Tibial artery (tissue), 4 donors: ENCODE measurements at regions not wholly inside any gene's neighbourhood (a gene's known extent, or its start where the extent isn't known, plus 50 kb on each side); places are given as distances from the start of the nearest gene placed in this dataset.

Experiments
- DNase-seq, 2 donors: peaks; one replicate each; pipeline ENCODE4 v3.0.0-alpha.2; 2019
- H3K27ac ChIP-seq, 2 donors: fragments of 200-600 bp; sonication (generic) in 1 of 2; 1 replicate in 1 of 2; 2 replicates in 1 of 2; pipeline ENCODE4 v1.5.1; 2018 to 2019; ENCODE audit warnings: mild to moderate bottlenecking in 1 of 2
- H3K27me3 ChIP-seq, 2 donors: fragments of 200-600 bp; sonication (generic) in 1 of 2; one replicate each; pipeline versions ENCODE4 v1.5.1 to v1.6.0; 2016 to 2019
- H3K36me3 ChIP-seq, 3 donors: fragments of 200-600 bp; sonication (generic) in 2 of 3; one replicate each; pipeline ENCODE4 v1.5.1; 2016 to 2019; ENCODE audit warnings: mild to moderate bottlenecking in 2 of 3
- H3K4me1 ChIP-seq, 4 donors: fragments of 200-600 bp; sonication (generic) in 2 of 4; 1 replicate in 3 of 4; 2 replicates in 1 of 4; pipeline ENCODE4 v1.5.1; 2016 to 2019
- H3K4me3 ChIP-seq, 2 donors: fragments of 200-600 bp; sonication (generic) in 1 of 2; 1 replicate in 1 of 2; 2 replicates in 1 of 2; pipeline ENCODE4 v1.5.1; 2018 to 2019; ENCODE audit warnings: mild to moderate bottlenecking in 2 of 2
- H3K9me3 ChIP-seq, 3 donors: fragments of 200-600 bp; sonication (generic) in 1 of 3; one replicate each; pipeline ENCODE4 v1.5.1; 2016 to 2019
- CTCF ChIP-seq, 2 experiments: fragments of 200-600 bp in 1 of 2; fragments of 450-650 bp in 1 of 2; IDR thresholded peaks; one replicate each; pipeline ENCODE4 v1.5.1; 2017 to 2019; ENCODE audit warnings: antibody characterized with exemption in 2 of 2, mild to moderate bottlenecking in 1 of 2, moderate library complexity in 1 of 2
- intact Hi-C: fragments of 100-400 bp; cut with DNase I; formaldehyde crosslinking; loops from one replicate; pipeline ENCODE4 v1.15.0; 2023; ENCODE audit warnings: low total_unique reads

- no peaks in the 10 kb centered on the region for H3K9me3 ChIP-seq
- H3K27me3 ChIP-seq = no peaks in the 10 kb centered on the region
- peak in 1 of 2 donors; percentile 64 for DNase-seq
- H3K36me3 ChIP-seq = no peaks in the 10 kb centered on the region
- no peak overlapping the region for H3K27ac ChIP-seq
- intact Hi-C loops = no loop called here
- H3K4me3 ChIP-seq = no peak overlapping the region
- no peak for TF ChIP-seq CTCF (IDR thresholded peaks at IDR 0.05)
- H3K4me1 ChIP-seq = peaks cover 0 to 15% (median 4%) of the 10 kb centered on the region in 4 donors
These were observed 145.6 kb upstream of the GPC1 start for GRCh38 chr2:240289701-240290431.

DNA sequence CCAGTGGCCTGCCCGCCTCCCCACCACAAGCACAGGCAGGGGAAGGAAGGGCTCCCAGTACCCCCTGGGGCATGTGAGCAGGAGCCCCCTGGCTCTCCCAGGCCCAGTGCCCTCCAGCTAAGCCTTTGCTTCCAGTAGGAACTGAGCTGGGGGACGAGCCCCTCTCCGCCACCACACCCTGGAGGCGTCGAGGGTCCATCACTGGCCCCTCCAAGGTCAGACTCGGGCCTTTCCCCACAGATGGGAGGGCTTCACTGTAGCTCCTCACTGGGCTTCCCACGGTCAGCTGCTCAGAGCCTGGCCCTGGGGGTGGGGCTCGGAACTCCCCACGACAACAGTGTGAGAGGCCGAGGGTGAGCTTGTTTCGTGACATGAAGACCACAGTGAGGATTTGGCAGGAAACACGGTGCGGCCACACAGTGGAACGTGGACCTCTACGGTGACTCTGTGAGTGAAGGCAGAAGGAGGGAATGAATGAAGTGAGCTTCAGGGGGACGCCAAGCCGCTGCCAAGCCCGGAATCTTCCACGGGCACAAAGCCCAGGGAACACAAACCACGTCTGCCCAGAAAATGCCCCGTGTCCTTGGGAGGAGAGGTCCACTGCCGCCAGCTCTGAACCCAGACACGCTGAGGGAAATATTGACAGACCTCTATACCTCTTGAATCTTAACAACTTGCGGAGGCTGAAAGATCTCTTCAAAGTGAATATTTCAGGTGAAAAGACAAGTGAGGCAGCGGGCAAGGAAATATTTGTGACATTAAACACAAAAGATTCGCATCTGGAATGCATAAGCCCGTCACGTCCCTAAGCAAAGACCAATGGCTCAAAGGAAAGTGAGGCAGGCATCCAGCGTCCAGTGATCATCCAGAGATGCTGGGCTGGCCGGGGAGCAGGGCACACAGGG lies 144.8 kb upstream of the GPC1 start:
- Histone ChIP-seq H3K4me3 (no peak overlapping the region), H3K9me3 (no peaks in the 10 kb centered on the region), H3K27ac (no peak overlapping the region), H3K27me3 (no peaks in the 10 kb centered on the region), H3K36me3 (no peaks in the 10 kb centered on the region), H3K4me1 (peaks cover 0 to 19% (median 7%) of the 10 kb centered on the region in 4 donors)
- intact Hi-C loops = no loop called here
- peak in 1 of 2 donors; percentile 53 for DNase-seq
- no peak for TF ChIP-seq CTCF (IDR thresholded peaks at IDR 0.05)

GRCh38 chr2:240291337-240292034 lies 144.0 kb upstream of the GPC1 start:
- no peaks in the 10 kb centered on the region for H3K27me3 ChIP-seq
- H3K9me3 ChIP-seq = no peaks in the 10 kb centered on the region
- H3K36me3 ChIP-seq = no peaks in the 10 kb centered on the region
- H3K4me3 ChIP-seq = no peak overlapping the region
- no peak overlapping the region for H3K27ac ChIP-seq
- peak in 1 of 2 donors; percentile 61 for DNase-seq
- H3K4me1 ChIP-seq = peaks cover 0 to 19% (median 9%) of the 10 kb centered on the region in 4 donors
- TF ChIP-seq CTCF (IDR thresholded peaks at IDR 0.05) = no peak
- intact Hi-C loops = no loop called here

DNA sequence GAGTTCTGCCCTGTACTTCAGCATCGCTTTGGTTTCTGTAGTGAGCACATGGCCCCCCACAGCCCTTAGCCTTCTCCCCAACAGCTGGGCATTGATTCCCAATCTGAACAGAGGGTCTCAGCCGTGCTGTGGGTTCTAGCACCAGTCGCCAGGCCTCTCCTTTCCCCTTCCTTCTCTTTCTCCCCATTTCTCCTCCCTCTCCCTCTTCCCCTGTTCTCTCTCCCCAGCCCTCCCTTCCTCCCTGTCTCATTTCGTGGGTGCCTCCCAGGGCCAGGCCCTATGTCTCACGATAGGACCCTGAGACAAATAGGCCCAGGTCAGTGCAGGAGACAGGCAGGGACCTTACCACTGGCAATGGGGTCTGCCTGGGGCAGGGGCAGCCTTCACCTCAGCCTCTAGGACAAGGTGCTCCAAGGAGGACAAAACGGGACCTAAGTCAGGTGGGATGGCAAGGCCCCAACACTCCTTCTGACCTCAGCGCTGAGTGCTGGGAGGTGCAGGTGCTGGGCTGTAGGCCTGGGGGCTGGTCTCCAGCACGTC lies 143.4 kb upstream of the GPC1 start:
- intact Hi-C loops = no loop called here
- H3K4me1 ChIP-seq = peaks cover 0 to 19% (median 9%) of the 10 kb centered on the region in 4 donors
- H3K27ac ChIP-seq = no peak overlapping the region
- H3K36me3 ChIP-seq = no peaks in the 10 kb centered on the region
- no peaks in the 10 kb centered on the region for H3K9me3 ChIP-seq
- H3K4me3 ChIP-seq = no peak overlapping the region
- peak in 1 of 2 donors; percentile 27 for DNase-seq
- TF ChIP-seq CTCF (IDR thresholded peaks at IDR 0.05) = no peak
- no peaks in the 10 kb centered on the region for H3K27me3 ChIP-seq
